Hepatocyte (in vitro differentiated cells): ENCODE measurements at regions not wholly inside any gene's neighbourhood (a gene's known extent, or its start where the extent isn't known, plus 50 kb on each side); places are given as distances from the start of the nearest gene placed in this dataset.

ENCODE experiments used
- DNase-seq: peaks from one replicate; pipeline ENCODE4 v3.0.0-alpha.2; 2016; ENCODE audit warnings: low spot score
- H2AFZ ChIP-seq: fragments of 200-600 bp; sonication (generic); 2 replicates; pipeline ENCODE4 v1.6.0; 2016; ENCODE audit warnings: antibody characterized with exemption, mild to moderate bottlenecking
- H3K27ac ChIP-seq: fragments of 200-600 bp; sonication (generic); 2 replicates; pipeline ENCODE4 v1.5.1; 2016; ENCODE audit warnings: mild to moderate bottlenecking
- H3K27me3 ChIP-seq: fragments of 200-600 bp; sonication (generic); 2 replicates; pipeline ENCODE4 v1.6.1; 2016
- H3K36me3 ChIP-seq: fragments of 200-600 bp; sonication (generic); replicated peaks from 2 replicates; pipeline ENCODE4 v1.5.1; 2016; ENCODE audit warnings: low read depth; ENCODE audit not compliant: insufficient read depth
- H3K4me1 ChIP-seq: fragments of 200-600 bp; sonication (generic); 2 replicates; pipeline ENCODE4 v1.5.1; 2016; ENCODE audit warnings: mild to moderate bottlenecking, moderate library complexity; ENCODE audit not compliant: insufficient read depth
- H3K4me2 ChIP-seq: fragments of 200-600 bp; sonication (generic); 2 replicates; pipeline ENCODE4 v1.6.0; 2016
- H3K4me3 ChIP-seq: fragments of 200-600 bp; sonication (generic); 2 replicates; pipeline ENCODE4 v1.5.1; 2016; ENCODE audit warnings: mild to moderate bottlenecking
- H3K79me2 ChIP-seq: fragments of 200-600 bp; sonication (generic); 2 replicates; pipeline ENCODE4 v1.6.0; 2017; ENCODE audit warnings: mild to moderate bottlenecking
- H3K9me2 ChIP-seq: fragments of 200-600 bp; sonication (generic); replicated peaks from 2 replicates; pipeline ENCODE4 v1.6.0; 2017; ENCODE audit warnings: mild to moderate bottlenecking; ENCODE audit not compliant: insufficient read depth
- H3K9me3 ChIP-seq: fragments of 200-600 bp; sonication (generic); 2 replicates; pipeline ENCODE4 v1.5.1; 2016; ENCODE audit warnings: low read depth, mild to moderate bottlenecking
- H4K20me1 ChIP-seq: fragments of 200-600 bp; sonication (generic); 2 replicates; pipeline ENCODE4 v1.6.0; 2016; ENCODE audit warnings: mild to moderate bottlenecking; ENCODE audit not compliant: insufficient read depth, poor library complexity, severe bottlenecking
- CTCF ChIP-seq: fragments of 200-600 bp; sonication (generic); IDR thresholded peaks from 2 replicates; pipeline ENCODE4 v1.5.1; 2016; ENCODE audit warnings: antibody characterized with exemption, mild to moderate bottlenecking; ENCODE audit not compliant: poor library complexity
- EZH2 ChIP-seq: fragments of 200-600 bp; sonication (generic); IDR thresholded peaks from 2 replicates; pipeline ENCODE4 v1.6.1; 2016; ENCODE audit warnings: antibody characterized with exemption, mild to moderate bottlenecking, borderline replicate concordance
- EZH2phosphoT487 ChIP-seq: fragments of 200-600 bp; sonication (generic); IDR thresholded peaks from one replicate; pipeline ENCODE4 v1.6.1; 2018; ENCODE audit warnings: antibody characterized with exemption, mild to moderate bottlenecking, low read depth, moderate library complexity; ENCODE audit not compliant: unreplicated experiment, severe bottlenecking
- WGBS: methylation state at CpG from one replicate; pipeline ENCODE4 v1.1.6; 2016; ENCODE audit warnings: low lambda C conversion rate; ENCODE audit errors: missing lambda C conversion rate; 5-methylcytosine and 5-hydroxymethylcytosine counted together

- Histone ChIP-seq H3K9me2 (no peaks in the 10 kb centered on the region), H3K4me3 (no peak overlapping the region), H3K4me2 (no peak overlapping the region), H3K36me3 (no peaks in the 10 kb centered on the region), H3K27ac (no peak overlapping the region), H4K20me1 (no peaks in the 10 kb centered on the region), H3K9me3 (no peaks in the 10 kb centered on the region), H3K27me3 (no peaks in the 10 kb centered on the region), H3K79me2 (no peaks in the 10 kb centered on the region), H3K4me1 (no peaks in the 10 kb centered on the region), H2AFZ (no peak overlapping the region)
- WGBS, result 89% methylated on average over 14 of the region's 25 CpGs
- no peak for TF ChIP-seq EZH2
- no peak for TF ChIP-seq EZH2phosphoT487
- no peak for TF ChIP-seq CTCF
- no peak for DNase-seq
Measured at GRCh38 chr11:134664447-134665187, 252.6 kb upstream of the B3GAT1 start.

- WGBS, result 91% methylated on average over 11 of the region's 11 CpGs
- Histone ChIP-seq H2AFZ (no peak overlapping the region), H4K20me1 (no peaks in the 10 kb centered on the region), H3K4me2 (no peak overlapping the region), H3K27ac (no peak overlapping the region), H3K9me3 (no peaks in the 10 kb centered on the region), H3K79me2 (no peaks in the 10 kb centered on the region), H3K27me3 (no peaks in the 10 kb centered on the region), H3K9me2 (no peaks in the 10 kb centered on the region), H3K36me3 (no peaks in the 10 kb centered on the region), H3K4me1 (no peaks in the 10 kb centered on the region), H3K4me3 (no peak overlapping the region)
- no peak for TF ChIP-seq EZH2
- TF ChIP-seq CTCF, result no peak
- no peak for TF ChIP-seq EZH2phosphoT487
- no peak for DNase-seq
Measured at GRCh38 chr11:134663506-134664313, 251.7 kb upstream of the B3GAT1 start.

GRCh38 chr11:134662629-134663360, 250.8 kb upstream of the B3GAT1 start:
- Histone ChIP-seq H3K4me3 (no peak overlapping the region), H2AFZ (no peak overlapping the region), H3K9me3 (no peaks in the 10 kb centered on the region), H3K27me3 (no peaks in the 10 kb centered on the region), H3K79me2 (no peaks in the 10 kb centered on the region), H4K20me1 (no peaks in the 10 kb centered on the region), H3K4me1 (no peaks in the 10 kb centered on the region), H3K9me2 (no peaks in the 10 kb centered on the region), H3K27ac (no peak overlapping the region), H3K4me2 (no peak overlapping the region), H3K36me3 (no peaks in the 10 kb centered on the region)
- no peak for DNase-seq
- 68% methylated on average over 5 of the region's 5 CpGs for WGBS
- no peak for TF ChIP-seq EZH2phosphoT487
- no peak for TF ChIP-seq CTCF
- TF ChIP-seq EZH2, result no peak
